HG02943 (cell line): ENCODE measurements at regions not wholly inside any gene's neighbourhood (a gene's known extent, or its start where the extent isn't known, plus 50 kb on each side); places are given as distances from the start of the nearest gene placed in this dataset.
A peak's percentile ranks its signal among the peaks of the same experiment; 100 is the strongest.
"Not testable (repeated sequence)": the region's sequence is repeated elsewhere in the genome, so short reads cannot be mapped to it uniquely, and the experiment has no call there.

ENCODE experiments used
- ATAC-seq: cut with Tn5 transposase; IDR thresholded peaks from one replicate; pipeline ENCODE4 v1.9.1; 2021; ENCODE audit warnings: mild to moderate bottlenecking, low read depth, moderate library complexity; ENCODE audit not compliant: unreplicated experiment

DNA sequence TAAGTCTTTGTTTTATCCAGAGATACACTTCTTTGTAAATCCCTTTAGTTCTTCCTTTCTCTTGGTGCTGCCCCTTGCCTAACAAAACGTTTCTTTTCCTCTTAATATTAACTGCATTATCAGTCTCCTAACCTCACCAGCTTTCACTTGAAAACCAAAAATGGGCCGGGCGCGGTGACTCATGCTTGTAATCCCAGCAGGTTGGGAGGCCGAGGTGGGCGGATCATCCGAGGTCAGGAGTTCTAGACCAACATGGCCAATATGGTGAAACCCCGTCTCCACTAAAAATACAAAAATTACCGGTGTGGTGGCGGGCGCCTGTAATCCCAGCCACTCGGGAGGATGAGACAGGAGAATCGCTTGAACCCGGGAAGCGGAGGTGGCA is 329.8 kb upstream of the MIR17HG start:
- peak; percentile 17 for ATAC-seq

- no peak for ATAC-seq
Observed at GRCh38 chr13:91020461-91021034, 326.9 kb upstream of the MIR17HG start.

GRCh38 chr13:91024157-91024792 is 323.2 kb upstream of the MIR17HG start:
- ATAC-seq, result no peak

DNA sequence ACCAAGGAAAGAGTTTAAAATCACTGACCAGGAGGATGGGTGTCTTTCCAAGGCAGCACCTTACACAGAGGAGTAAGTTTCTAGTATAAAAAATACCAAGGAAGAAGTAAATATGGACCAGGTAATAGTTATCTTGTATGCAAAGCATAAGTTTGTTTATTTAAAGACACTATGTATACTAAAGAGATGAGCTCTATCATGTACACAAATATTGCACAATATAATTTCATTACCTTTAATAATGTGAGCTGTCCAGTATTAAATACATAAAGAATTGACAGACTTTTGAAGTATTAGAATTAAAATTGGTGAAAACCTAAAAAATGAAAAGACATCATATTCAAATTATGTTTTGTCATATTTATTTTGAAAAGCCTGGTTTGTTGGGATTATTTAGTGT is 322.0 kb upstream of the MIR17HG start:
- ATAC-seq, result no peak

- ATAC-seq, result no peak
Observed at GRCh38 chr13:91031508-91031907, 316.0 kb upstream of the MIR17HG start.

DNA sequence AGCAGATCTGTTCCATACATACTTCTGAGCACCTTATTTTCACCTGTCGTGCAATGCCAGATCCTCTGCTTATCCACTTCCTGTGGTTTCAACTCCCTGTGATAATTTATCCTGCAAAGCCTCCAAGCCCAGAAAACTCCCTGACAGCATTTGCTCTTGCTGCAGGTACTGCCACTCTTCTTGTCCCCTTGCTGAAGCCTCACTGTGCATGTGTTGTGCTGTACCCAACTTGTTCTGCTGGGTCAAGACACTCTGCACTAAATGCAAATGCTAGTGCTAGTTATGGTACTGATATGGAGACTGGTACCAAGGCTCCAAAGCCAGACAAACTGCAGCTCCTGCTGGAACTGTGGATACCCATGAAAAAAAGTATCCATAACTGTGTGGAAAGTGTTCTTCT is 315.4 kb upstream of the MIR17HG start:
- no peak for ATAC-seq

DNA sequence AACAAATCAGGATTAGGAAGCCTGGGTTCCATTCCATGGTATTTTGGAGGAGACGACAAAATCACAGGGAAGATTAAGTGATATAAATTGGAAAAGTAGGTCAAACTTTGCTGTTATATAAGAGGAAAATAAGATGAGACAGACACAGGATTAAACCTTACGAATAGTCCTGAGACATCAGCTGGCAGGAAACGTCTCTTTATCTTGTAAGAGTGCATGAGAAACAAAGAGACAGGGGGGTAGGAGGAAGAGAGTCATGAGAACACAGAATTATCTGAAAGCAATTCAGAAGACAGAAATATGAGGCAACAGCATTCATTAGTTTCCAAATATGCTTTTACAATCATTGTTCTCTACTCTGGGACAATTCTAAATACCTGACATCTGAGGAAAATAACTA is 310.6 kb upstream of the MIR17HG start:
- no peak for ATAC-seq

GRCh38 chr13:91042870-91043269 is 304.6 kb upstream of the MIR17HG start:
- ATAC-seq, result no peak

DNA sequence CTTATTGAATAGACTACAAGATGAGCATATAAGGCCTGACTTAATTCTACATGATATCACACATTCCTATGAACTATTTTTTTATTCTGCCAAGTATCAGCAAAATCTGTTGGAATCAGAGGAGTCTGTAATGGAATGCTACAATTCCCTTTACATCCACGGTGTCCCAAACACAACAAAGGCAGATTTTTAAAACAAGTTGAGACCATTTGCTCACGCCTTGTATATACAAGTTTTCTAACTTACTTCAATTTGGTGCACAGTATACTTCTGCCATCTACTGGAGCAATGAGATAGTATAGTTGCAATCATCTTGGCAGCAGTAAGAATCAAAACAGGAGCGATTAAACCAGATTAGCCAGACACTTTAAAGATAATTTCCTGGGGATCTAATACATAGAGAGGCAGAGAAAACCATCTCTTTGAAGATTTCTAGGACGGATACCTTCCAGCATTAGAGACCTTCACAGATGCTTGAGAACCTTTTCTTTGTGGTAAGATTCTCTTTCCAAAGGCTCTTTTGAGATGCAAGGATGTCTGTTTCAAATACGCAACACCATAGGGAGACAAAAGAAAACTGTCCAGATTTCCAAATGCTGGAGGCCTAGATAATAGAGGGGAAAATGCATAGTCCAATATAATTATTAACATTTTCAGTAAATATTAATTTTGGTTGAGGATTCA is 302.0 kb upstream of the MIR17HG start:
- ATAC-seq, result no peak

- no peak for ATAC-seq
Observed at GRCh38 chr13:91046715-91047327, 300.7 kb upstream of the MIR17HG start.

GRCh38 chr13:91050970-91051369 is 296.5 kb upstream of the MIR17HG start:
- no peak for ATAC-seq

DNA sequence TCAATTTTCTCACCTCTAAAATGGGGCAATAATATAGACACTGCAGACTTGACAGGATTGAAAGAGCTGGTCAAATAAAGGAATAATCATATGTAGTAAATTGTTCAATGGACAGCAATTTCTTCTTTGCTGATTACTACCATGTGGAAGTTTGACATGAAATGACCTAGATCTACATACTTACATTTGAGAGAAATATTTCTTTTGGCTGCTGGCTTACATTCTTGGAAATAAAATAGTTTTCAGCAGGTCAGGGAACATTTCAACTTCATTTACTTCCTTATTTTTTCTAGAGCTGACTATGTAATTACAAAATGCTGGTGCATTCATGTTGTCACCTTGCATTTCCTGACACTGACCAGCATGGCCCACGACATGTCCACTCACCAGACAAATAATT is 294.6 kb upstream of the MIR17HG start:
- ATAC-seq, result no peak

GRCh38 chr13:91053318-91054065 is 294.0 kb upstream of the MIR17HG start:
- no peak for ATAC-seq

- no peak for ATAC-seq
Observed at GRCh38 chr13:91054902-91055301, 292.6 kb upstream of the MIR17HG start.

DNA sequence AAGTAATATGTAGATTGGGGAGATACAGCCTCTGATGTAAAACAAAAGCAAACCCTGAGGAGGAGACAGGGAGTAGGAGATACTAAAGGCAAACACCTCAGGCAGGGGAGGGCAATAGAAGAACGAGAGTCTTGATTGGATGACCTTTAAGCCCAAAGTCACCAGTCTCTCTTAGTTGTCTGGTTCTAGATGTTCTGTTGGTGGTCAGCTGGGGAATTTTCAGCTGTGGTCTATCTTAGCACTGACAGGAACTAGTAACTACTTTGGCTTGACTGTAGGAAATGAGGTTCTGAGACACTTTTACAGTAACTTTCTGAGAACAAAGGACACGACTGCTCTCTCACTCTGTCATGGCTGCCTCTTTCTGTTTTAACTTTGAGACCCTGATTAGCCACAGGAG is 290.7 kb upstream of the MIR17HG start:
- ATAC-seq, result peak; percentile 87

DNA sequence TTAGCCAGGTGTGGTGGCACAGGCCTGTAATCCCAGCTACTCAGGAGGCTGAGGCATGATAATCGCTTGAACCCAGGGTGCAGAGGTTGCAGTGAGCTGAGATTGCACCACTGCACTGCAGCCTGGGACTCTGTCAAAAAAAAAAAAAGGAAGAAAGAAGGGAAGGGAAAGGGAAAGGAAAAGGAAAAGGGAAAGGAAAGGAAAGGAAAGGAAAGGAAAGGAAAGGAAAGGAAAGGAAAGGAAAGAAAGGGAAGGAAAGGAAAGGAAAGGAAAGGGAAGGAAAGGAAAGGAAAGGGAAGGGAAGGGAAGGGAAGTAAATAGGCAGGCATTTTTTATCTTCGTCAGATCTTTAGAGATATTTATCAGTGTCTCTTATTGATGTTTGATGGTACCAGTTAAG is 290.0 kb upstream of the MIR17HG start:
- not testable (repeated sequence) for ATAC-seq

GRCh38 chr13:91058066-91058465 is 289.4 kb upstream of the MIR17HG start:
- ATAC-seq, result no peak

DNA sequence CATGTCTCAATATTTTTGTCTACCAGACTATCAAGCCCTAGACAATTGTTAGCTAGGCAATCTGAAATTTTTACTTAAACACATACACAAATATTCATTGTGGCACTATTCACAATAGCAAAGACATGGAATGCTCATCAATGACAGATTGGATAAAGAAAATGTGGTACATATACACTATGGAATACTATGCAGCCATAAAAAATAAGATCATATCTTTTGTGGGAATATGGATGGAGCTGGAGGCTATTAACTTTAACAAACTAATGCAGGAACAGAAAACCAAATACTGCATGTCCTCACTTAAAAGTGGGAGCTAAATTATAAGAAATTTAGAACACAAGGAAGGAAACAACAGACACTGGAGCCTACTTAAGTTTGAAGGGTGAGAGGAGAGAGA is 288.6 kb upstream of the MIR17HG start:
- no peak for ATAC-seq

GRCh38 chr13:91066745-91067144 is 280.7 kb upstream of the MIR17HG start:
- no peak for ATAC-seq

DNA sequence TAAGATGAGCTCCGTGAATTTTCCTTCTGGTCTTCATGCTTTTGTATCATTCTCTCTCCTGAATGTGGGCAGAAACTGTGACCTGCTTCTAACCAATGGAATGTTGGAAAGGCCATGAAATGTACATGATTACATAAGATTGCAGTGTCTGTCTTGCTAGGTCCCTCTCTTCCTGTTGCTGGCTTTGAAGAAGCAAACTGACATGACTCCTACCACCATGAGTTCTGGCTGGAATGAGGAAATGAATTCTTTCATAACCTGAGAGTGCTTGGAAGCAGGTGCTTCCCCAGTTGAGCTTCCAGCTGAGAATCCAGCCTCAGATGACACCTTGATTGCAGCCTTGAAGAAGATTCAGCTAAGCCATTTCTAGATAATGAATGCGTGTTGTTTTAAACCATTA is 275.0 kb upstream of the MIR17HG start:
- no peak for ATAC-seq

DNA sequence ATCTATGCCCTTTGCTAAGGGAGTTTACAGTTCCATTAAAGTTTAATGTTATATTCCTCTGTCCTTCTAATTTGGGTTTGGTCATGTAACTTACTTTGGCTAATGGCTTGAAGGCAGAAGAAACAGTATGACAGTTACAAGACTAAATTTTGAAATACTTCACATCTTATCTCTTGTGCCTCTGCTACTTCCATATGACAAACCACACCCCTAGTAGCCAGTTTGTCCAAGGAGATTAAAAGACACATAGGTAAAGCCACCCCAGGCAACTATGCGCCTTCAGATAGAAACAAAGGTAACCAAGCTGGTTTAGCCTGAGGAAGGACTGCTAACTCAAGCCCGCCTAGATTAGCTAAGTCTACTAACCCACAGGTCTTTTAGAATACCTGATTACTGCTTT is 273.4 kb upstream of the MIR17HG start:
- ATAC-seq, result no peak
